ENCODE measurements at regions not wholly inside any gene's neighbourhood (a gene's known extent, or its start where the extent isn't known, plus 50 kb on each side); places are given as distances from the start of the nearest gene placed in this dataset.

DNA sequence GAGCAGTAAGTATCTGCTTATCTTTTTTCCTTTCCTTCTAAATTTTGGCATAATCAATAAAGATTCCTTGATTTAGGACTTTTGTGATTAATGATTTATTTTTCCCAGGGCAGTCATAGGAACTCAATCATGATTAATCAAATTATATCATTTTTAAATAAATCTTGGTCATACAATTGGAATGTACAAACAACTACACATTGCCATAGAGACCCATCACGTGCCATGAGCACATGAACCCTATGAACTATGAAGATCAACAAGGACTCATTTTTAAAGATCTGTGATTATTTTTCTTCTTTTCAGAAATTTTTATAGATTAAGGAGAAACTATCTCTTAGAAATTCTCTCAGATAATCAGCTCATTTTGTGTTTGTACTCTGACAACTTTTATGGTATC lies 622.4 kb downstream of the BCKDHB start:
- Histone ChIP-seq H3K79me2 (ENCODE audit: low read length) (no peaks in the 10 kb centered on the region), H3K9me3 (ENCODE audit: low read length) (no peaks in the 10 kb centered on the region)

DNA sequence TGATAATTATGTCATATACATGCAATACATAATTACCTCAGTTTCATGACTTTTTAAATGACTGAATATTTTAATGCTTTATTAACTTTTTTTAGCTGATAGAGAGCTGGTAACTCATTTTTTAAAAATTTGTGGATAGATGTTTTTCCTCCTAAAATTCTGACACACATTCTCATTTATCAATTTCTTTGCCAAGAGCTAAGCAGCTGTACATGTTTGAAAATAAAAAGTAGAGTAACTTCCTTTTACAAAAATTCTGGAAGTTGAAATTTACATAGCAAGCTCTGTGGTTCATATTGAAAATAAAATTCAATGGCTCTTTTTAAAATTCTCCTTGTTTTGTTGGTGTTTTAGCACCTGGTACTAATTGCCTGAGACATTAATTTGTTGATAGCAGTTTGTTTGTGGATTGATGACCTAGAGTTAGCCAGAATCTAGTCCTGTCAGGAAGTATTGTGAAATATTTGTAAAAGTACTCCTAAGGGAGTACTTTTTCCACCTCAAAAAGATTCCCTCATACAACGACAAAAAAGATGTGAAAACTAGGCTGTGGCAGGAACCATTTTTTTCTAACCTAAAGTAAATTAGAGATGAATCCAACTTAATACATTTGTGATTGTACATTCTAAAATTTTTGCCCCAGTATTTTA lies 621.8 kb downstream of the BCKDHB start:
- Histone ChIP-seq H4K20me1 (ENCODE audit: insufficient read depth, low read depth, low read length) (no peaks in the 10 kb centered on the region), H3K27ac (ENCODE audit: low read length) (no peak overlapping the region), H3K36me3 (ENCODE audit: insufficient read depth, low read length) (no peaks in the 10 kb centered on the region), H3K79me2 (ENCODE audit: low read length) (no peaks in the 10 kb centered on the region), H3K9me3 (ENCODE audit: low read length) (no peaks in the 10 kb centered on the region), H3K4me3 (ENCODE audit: low read length) (no peak overlapping the region), H3K27me3 (ENCODE audit: low read length) (no peaks in the 10 kb centered on the region), H2AFZ (ENCODE audit: low read length) (no peak overlapping the region), H3K9ac (ENCODE audit: low read length) (no peak overlapping the region), H3K4me1 (ENCODE audit: low read length) (no peaks in the 10 kb centered on the region), H3K9me2 (replicated peaks; ENCODE audit: insufficient read depth, low read length) (no peaks in the 10 kb centered on the region), H3K4me2 (ENCODE audit: low read depth, low read length, poor library complexity, severe bottlenecking) (no peak overlapping the region)
- no peak for DNase-seq

More for the DNA sequence above, 622.4 kb downstream of the BCKDHB start:
- Histone ChIP-seq H2AFZ (ENCODE audit: low read length) (no peak overlapping the region), H3K36me3 (ENCODE audit: insufficient read depth, low read length) (no peaks in the 10 kb centered on the region), H3K4me3 (ENCODE audit: low read length) (no peak overlapping the region), H3K27me3 (ENCODE audit: low read length) (no peaks in the 10 kb centered on the region), H4K20me1 (ENCODE audit: insufficient read depth, low read depth, low read length) (no peaks in the 10 kb centered on the region), H3K9ac (ENCODE audit: low read length) (no peak overlapping the region), H3K27ac (ENCODE audit: low read length) (no peak overlapping the region), H3K4me2 (ENCODE audit: low read depth, low read length, poor library complexity, severe bottlenecking) (no peak overlapping the region), H3K9me2 (replicated peaks; ENCODE audit: insufficient read depth, low read length) (no peaks in the 10 kb centered on the region), H3K4me1 (ENCODE audit: low read length) (no peaks in the 10 kb centered on the region)
- no peak for DNase-seq

DNA sequence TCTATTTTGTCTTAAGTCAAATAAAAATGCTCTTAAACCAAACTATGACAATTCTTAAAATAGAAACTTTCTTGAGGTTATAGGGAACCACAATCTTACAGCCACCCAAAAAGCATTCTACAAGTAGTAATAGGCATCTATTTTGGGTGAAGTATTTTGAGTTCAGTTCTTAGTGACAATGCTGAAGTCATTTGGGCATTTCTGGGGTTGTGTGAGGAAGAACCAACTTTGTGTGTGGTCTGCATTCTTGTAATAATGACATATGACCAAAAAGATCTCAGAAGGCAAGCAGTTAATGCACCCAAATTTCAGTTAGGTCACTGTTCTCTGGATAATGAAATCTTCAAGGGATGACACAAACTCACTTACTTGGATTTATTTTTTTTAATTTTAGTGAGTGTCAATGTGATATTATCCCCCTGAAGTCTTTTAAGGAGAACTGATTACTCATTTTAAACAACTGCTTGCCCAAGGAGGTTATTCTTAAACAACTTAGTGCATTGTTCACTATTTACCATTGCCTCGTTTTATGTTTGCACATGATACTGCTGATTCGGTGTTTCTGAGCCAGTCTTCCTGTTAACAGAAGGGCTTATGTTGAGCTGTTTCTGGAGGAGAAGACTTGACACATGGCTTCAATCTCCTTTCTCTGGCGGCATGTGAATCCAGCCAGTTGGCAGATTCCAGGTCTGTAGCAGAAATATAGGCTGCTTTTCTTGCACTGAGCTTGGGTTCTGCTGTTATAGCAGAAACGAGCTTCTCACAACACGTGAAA lies 618.9 kb downstream of the BCKDHB start:
- no peaks in the 10 kb centered on the region for H3K4me1 ChIP-seq (ENCODE audit: low read length)
- no peak overlapping the region for H3K9ac ChIP-seq (ENCODE audit: low read length)
- H3K9me3 ChIP-seq (ENCODE audit: low read length), result no peaks in the 10 kb centered on the region
- no peaks in the 10 kb centered on the region for H4K20me1 ChIP-seq (ENCODE audit: insufficient read depth, low read depth, low read length)
- H2AFZ ChIP-seq (ENCODE audit: low read length), result 0 out of 2 replicates have a peak overlapping the region, but pooled peaks have one; percentile 36
- H3K27ac ChIP-seq (ENCODE audit: low read length), result no peak overlapping the region
- H3K9me2 ChIP-seq (replicated peaks; ENCODE audit: insufficient read depth, low read length), result no peaks in the 10 kb centered on the region
- H3K4me2 ChIP-seq (ENCODE audit: low read depth, low read length, poor library complexity, severe bottlenecking), result peak overlapping the region; percentile 51
- no peaks in the 10 kb centered on the region for H3K36me3 ChIP-seq (ENCODE audit: insufficient read depth, low read length)
- no peaks in the 10 kb centered on the region for H3K79me2 ChIP-seq (ENCODE audit: low read length)
- H3K4me3 ChIP-seq (ENCODE audit: low read length), result peak overlapping the region; percentile 29; the same call in 1 of the 2 replicates
- no peak for DNase-seq
- no peaks in the 10 kb centered on the region for H3K27me3 ChIP-seq (ENCODE audit: low read length)

DNA sequence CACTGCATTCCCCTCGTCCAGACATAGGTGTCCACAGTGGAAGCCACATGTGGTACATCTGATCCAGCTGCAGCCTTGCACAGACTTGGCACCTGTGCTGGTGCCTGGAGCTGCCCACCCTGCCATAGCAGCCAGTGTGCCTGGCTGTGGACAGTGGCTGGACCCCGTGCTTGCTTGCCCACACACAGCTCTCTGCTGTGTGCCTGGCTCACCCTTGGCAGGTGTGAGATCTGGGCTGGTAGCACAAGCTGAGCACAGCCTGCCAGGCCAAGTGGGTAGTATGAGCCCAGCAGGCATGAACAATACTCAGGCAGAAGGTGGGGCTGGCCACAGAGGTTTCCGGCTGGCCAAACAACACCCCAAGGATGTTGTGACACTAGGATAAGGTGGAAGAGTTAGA lies 614.4 kb downstream of the BCKDHB start:
- Histone ChIP-seq H3K9me3 (ENCODE audit: low read length) (no peaks in the 10 kb centered on the region), H3K4me1 (ENCODE audit: low read length) (no peaks in the 10 kb centered on the region), H4K20me1 (ENCODE audit: insufficient read depth, low read depth, low read length) (no peaks in the 10 kb centered on the region), H3K36me3 (ENCODE audit: insufficient read depth, low read length) (no peaks in the 10 kb centered on the region), H2AFZ (ENCODE audit: low read length) (no peak overlapping the region), H3K27ac (ENCODE audit: low read length) (no peak overlapping the region), H3K9me2 (replicated peaks; ENCODE audit: insufficient read depth, low read length) (no peaks in the 10 kb centered on the region), H3K4me3 (ENCODE audit: low read length) (no peak overlapping the region), H3K79me2 (ENCODE audit: low read length) (no peaks in the 10 kb centered on the region), H3K4me2 (ENCODE audit: low read depth, low read length, poor library complexity, severe bottlenecking) (no peak overlapping the region), H3K27me3 (ENCODE audit: low read length) (no peaks in the 10 kb centered on the region), H3K9ac (ENCODE audit: low read length) (no peak overlapping the region)
- DNase-seq, result no peak

DNA sequence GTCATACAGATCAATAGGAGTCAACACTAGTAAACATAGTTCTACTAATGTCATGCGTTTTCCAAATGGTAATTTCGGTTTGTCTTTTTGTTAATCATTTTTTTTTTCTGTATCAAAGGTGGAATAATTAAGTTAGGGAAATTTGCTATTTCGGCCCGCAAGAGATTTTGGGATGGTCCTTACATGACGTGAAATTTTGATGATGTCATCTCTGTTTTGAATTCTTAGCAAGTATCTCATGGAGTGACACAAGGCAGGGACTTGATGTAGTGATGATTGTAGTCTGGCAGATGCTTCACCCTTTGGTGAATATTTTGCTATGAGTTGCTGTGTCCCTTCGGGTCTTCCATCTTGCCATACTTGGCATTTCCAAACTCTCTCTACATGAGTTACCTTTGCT lies 608.0 kb downstream of the BCKDHB start:
- Histone ChIP-seq H3K4me3 (ENCODE audit: low read length) (no peak overlapping the region), H3K9ac (ENCODE audit: low read length) (no peak overlapping the region), H4K20me1 (ENCODE audit: insufficient read depth, low read depth, low read length) (no peaks in the 10 kb centered on the region), H3K36me3 (ENCODE audit: insufficient read depth, low read length) (no peaks in the 10 kb centered on the region), H3K9me2 (replicated peaks; ENCODE audit: insufficient read depth, low read length) (no peaks in the 10 kb centered on the region), H3K4me1 (ENCODE audit: low read length) (no peaks in the 10 kb centered on the region), H3K27me3 (ENCODE audit: low read length) (no peaks in the 10 kb centered on the region), H3K4me2 (ENCODE audit: low read depth, low read length, poor library complexity, severe bottlenecking) (no peak overlapping the region), H3K79me2 (ENCODE audit: low read length) (no peaks in the 10 kb centered on the region), H2AFZ (ENCODE audit: low read length) (no peak overlapping the region), H3K9me3 (ENCODE audit: low read length) (no peaks in the 10 kb centered on the region), H3K27ac (ENCODE audit: low read length) (no peak overlapping the region)
- no peak for DNase-seq

DNA sequence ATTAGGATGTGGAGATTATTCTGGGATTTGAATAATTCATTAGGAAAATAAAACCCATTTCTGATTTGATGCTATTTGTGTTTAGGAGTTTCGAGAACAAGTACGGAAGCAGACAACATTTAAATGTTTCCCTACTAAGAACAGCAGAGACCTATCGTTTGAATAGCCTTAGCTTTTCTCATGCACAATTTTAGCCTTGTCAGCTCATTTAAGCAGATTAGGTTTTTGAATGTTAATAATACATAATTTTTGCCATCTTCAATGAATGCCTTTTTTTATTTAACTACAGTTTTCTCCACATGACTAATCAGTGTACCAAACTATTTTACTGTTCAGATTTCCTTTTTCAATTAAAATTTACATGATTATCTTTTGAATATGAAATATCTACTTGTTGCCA lies 592.0 kb downstream of the BCKDHB start:
- no peak overlapping the region for H3K27ac ChIP-seq (ENCODE audit: low read length)
- peaks cover 5% of the 10 kb centered on the region; the same call in 1 of the 2 replicates for H3K9me3 ChIP-seq (ENCODE audit: low read length)
- H3K9ac ChIP-seq (ENCODE audit: low read length), result no peak overlapping the region
- H3K4me2 ChIP-seq (ENCODE audit: low read depth, low read length, poor library complexity, severe bottlenecking), result no peak overlapping the region
- DNase-seq, result no peak
- H3K27me3 ChIP-seq (ENCODE audit: low read length), result no peaks in the 10 kb centered on the region
- H3K4me3 ChIP-seq (ENCODE audit: low read length), result no peak overlapping the region
- no peaks in the 10 kb centered on the region for H4K20me1 ChIP-seq (ENCODE audit: insufficient read depth, low read depth, low read length)
- H3K4me1 ChIP-seq (ENCODE audit: low read length), result no peaks in the 10 kb centered on the region
- no peaks in the 10 kb centered on the region for H3K9me2 ChIP-seq (replicated peaks; ENCODE audit: insufficient read depth, low read length)
- H2AFZ ChIP-seq (ENCODE audit: low read length), result no peak overlapping the region
- no peaks in the 10 kb centered on the region for H3K36me3 ChIP-seq (ENCODE audit: insufficient read depth, low read length)
- H3K79me2 ChIP-seq (ENCODE audit: low read length), result no peaks in the 10 kb centered on the region

DNA sequence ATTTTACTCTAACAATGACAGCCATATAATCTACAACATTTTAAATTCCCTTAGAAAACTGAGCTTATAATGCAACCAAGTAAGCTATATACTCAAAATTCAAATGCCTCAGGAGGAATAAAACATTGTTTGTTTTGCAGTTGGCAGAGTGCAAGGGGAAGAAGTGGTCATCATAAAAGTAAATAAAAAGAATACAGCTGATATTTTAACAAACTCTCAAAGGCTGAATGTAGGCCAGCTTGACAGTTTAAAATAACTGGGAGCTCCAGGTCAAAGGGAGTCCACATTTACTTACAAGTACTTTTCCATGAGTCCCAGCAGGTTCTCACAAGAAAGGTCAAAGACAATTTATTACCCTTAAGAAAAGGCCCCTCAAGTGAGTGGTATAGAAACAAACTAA lies 589.8 kb downstream of the BCKDHB start:
- Histone ChIP-seq H3K27me3 (ENCODE audit: low read length) (no peaks in the 10 kb centered on the region), H3K4me2 (ENCODE audit: low read depth, low read length, poor library complexity, severe bottlenecking) (no peak overlapping the region), H3K9me2 (replicated peaks; ENCODE audit: insufficient read depth, low read length) (no peaks in the 10 kb centered on the region), H3K79me2 (ENCODE audit: low read length) (no peaks in the 10 kb centered on the region), H3K9me3 (ENCODE audit: low read length) (no peaks in the 10 kb centered on the region; the same call in 1 of the 2 replicates), H3K4me3 (ENCODE audit: low read length) (no peak overlapping the region), H3K27ac (ENCODE audit: low read length) (no peak overlapping the region), H3K36me3 (ENCODE audit: insufficient read depth, low read length) (no peaks in the 10 kb centered on the region), H2AFZ (ENCODE audit: low read length) (no peak overlapping the region), H4K20me1 (ENCODE audit: insufficient read depth, low read depth, low read length) (no peaks in the 10 kb centered on the region), H3K9ac (ENCODE audit: low read length) (no peak overlapping the region), H3K4me1 (ENCODE audit: low read length) (no peaks in the 10 kb centered on the region)
- DNase-seq, result no peak

DNA sequence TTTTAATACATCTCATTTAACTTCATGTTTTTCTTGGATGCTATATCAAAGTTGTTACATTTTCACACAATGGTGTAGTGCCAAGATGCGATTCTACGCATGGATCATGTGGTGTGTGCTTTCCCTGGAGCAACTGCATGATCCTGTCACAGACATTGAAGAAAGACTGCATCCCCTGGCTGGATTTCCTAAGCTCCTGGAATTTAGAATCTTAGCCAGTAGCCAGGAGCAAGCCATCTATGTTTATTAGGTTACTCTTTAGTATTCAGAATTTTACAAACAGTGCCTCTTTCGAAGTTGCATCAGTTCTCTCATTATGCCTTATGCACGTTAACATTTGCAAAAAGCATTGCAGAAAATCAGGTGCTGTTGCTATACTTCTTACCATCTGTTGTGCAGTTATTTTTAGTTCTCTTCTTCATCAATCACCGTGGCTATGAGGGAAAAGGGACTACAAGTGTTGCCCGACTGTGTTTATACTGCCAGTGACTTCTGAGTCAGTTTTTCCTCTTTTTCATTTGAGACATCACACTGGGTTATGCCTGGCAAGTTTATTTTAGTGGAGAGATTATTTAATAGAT lies 584.2 kb downstream of the BCKDHB start:
- Histone ChIP-seq H3K27ac (ENCODE audit: low read length) (no peak overlapping the region), H2AFZ (ENCODE audit: low read length) (peak overlapping the region; percentile 43; the same call in 1 of the 2 replicates), H3K36me3 (ENCODE audit: insufficient read depth, low read length) (no peaks in the 10 kb centered on the region), H4K20me1 (ENCODE audit: insufficient read depth, low read depth, low read length) (no peaks in the 10 kb centered on the region), H3K9me2 (replicated peaks; ENCODE audit: insufficient read depth, low read length) (no peaks in the 10 kb centered on the region), H3K4me3 (ENCODE audit: low read length) (no peak overlapping the region), H3K27me3 (ENCODE audit: low read length) (no peaks in the 10 kb centered on the region), H3K9ac (ENCODE audit: low read length) (no peak overlapping the region), H3K9me3 (ENCODE audit: low read length) (no peaks in the 10 kb centered on the region; the same call in 1 of the 2 replicates), H3K4me1 (ENCODE audit: low read length) (no peaks in the 10 kb centered on the region), H3K4me2 (ENCODE audit: low read depth, low read length, poor library complexity, severe bottlenecking) (no peak overlapping the region), H3K79me2 (ENCODE audit: low read length) (no peaks in the 10 kb centered on the region)
- DNase-seq, result no peak

Measured in Karpas-422 (cell line).